CD4-positive, CD25-positive, alpha-beta regulatory T cell (primary cell): ENCODE measurements at regions not wholly inside any gene's neighbourhood (a gene's known extent, or its start where the extent isn't known, plus 50 kb on each side); places are given as distances from the start of the nearest gene placed in this dataset.
A peak's percentile ranks its signal among the peaks of the same experiment; 100 is the strongest.

Experiments used
- ATAC-seq, 2 donors: fragments of 150-1000 bp; cut with Tn5 transposase; one replicate each; pipeline ENCODE4 v1.10.0; 2021; ENCODE audit warnings: low read depth in 2 of 2, moderate number of reproducible peaks in 2 of 2, moderate library complexity in 1 of 2
- DNase-seq, 3 donors: peaks; one replicate each; pipeline versions ENCODE4 v3.0.0 to v3.0.0-alpha.2; 2012 to 2022; ENCODE audit warnings: mixed read lengths in 1 of 3
- H3K27ac ChIP-seq: one replicate; pipeline ENCODE4 v1.7.0; 2013; ENCODE audit warnings: mild to moderate bottlenecking, low read length; ENCODE audit not compliant: insufficient read depth, poor library complexity, severe bottlenecking
- H3K27me3 ChIP-seq: one replicate; pipeline ENCODE4 v1.7.0; 2013; ENCODE audit warnings: low read length; ENCODE audit not compliant: control insufficient read depth, insufficient read depth
- H3K36me3 ChIP-seq: one replicate; pipeline ENCODE4 v1.7.0; 2013; ENCODE audit warnings: mild to moderate bottlenecking, low read length, moderate library complexity; ENCODE audit not compliant: control insufficient read depth, insufficient read depth
- H3K4me1 ChIP-seq: 2 replicates; pipeline ENCODE4 v1.7.0; 2013; ENCODE audit warnings: mild to moderate bottlenecking, low read length; ENCODE audit not compliant: insufficient read depth, control insufficient read depth, poor library complexity, severe bottlenecking
- H3K4me3 ChIP-seq: one replicate; pipeline ENCODE4 v1.7.0; 2013; ENCODE audit warnings: low read depth, mild to moderate bottlenecking, low read length, moderate library complexity
- H3K9me3 ChIP-seq, 2 experiments: 1 replicate in 1 of 2; 2 replicates in 1 of 2; pipeline ENCODE4 v1.7.0; 2013; ENCODE audit warnings: low read length in 2 of 2, mild to moderate bottlenecking in 1 of 2, moderate library complexity in 1 of 2; ENCODE audit not compliant: control insufficient read depth in 2 of 2
- H3K27ac Mint-ChIP-seq, 3 donors: one replicate each; pipeline ENCODE4 v1.8.0; 2020 to 2022; ENCODE audit warnings: mild to moderate bottlenecking in 3 of 3, mixed read lengths in 3 of 3, moderate library complexity in 2 of 3
- H3K27me3 Mint-ChIP-seq: one replicate; pipeline ENCODE4 v1.8.0; 2022; ENCODE audit warnings: mild to moderate bottlenecking, mixed read lengths
- H3K36me3 Mint-ChIP-seq: one replicate; pipeline ENCODE4 v1.8.0; 2020; ENCODE audit warnings: mixed read lengths
- H3K4me1 Mint-ChIP-seq, 4 donors: one replicate each; pipeline ENCODE4 v1.8.0; 2020 to 2022; ENCODE audit warnings: mixed read lengths in 4 of 4, mild to moderate bottlenecking in 1 of 4
- H3K4me3 Mint-ChIP-seq, 4 donors: one replicate each; pipeline ENCODE4 v1.8.0; 2020 to 2022; ENCODE audit warnings: mild to moderate bottlenecking in 4 of 4, mixed read lengths in 4 of 4, moderate library complexity in 3 of 4
- H3K9me3 Mint-ChIP-seq, 7 donors: one replicate each; pipeline ENCODE4 v1.8.0; 2020 to 2022; ENCODE audit warnings: mixed read lengths in 7 of 7, mild to moderate bottlenecking in 3 of 7, moderate library complexity in 2 of 7

- H3K4me3 ChIP-seq: no peak overlapping the region
- H3K36me3 ChIP-seq: no peaks in the 10 kb centered on the region
- Mint-ChIP-seq H3K36me3 (no peaks in the 10 kb centered on the region), H3K9me3 (peaks cover 0 to 6% (median 0%) of the 10 kb centered on the region in 7 donors), H3K27ac (no peak overlapping the region), H3K4me3 (no peak overlapping the region), H3K4me1 (no peaks in the 10 kb centered on the region), H3K27me3 (no peaks in the 10 kb centered on the region)
- DNase-seq (no peak), ATAC-seq (no peak)
- no peak overlapping the region for H3K27ac ChIP-seq
- no peaks in the 10 kb centered on the region for H3K9me3 ChIP-seq
- no peaks in the 10 kb centered on the region for H3K4me1 ChIP-seq
- H3K27me3 ChIP-seq: no peaks in the 10 kb centered on the region
Measured at GRCh38 chr11:71201936-71202597, 50.3 kb downstream of the SHANK2 start.

GRCh38 chr11:71201231-71201630 lies 51.1 kb downstream of the SHANK2 start:
- Mint-ChIP-seq H3K4me3 (no peak overlapping the region), H3K9me3 (peaks cover 0 to 4% (median 0%) of the 10 kb centered on the region in 7 donors), H3K27ac (no peak overlapping the region), H3K36me3 (no peaks in the 10 kb centered on the region), H3K4me1 (no peaks in the 10 kb centered on the region), H3K27me3 (no peaks in the 10 kb centered on the region)
- Histone ChIP-seq H3K27ac (no peak overlapping the region), H3K36me3 (no peaks in the 10 kb centered on the region), H3K4me1 (no peaks in the 10 kb centered on the region), H3K4me3 (no peak overlapping the region), H3K27me3 (no peaks in the 10 kb centered on the region), H3K9me3 (no peaks in the 10 kb centered on the region)
- ATAC-seq (no peak), DNase-seq (no peak)

- H3K27ac ChIP-seq: no peak overlapping the region
- H3K9me3 Mint-ChIP-seq: peaks cover 0 to 4% (median 0%) of the 10 kb centered on the region in 7 donors
- no peak overlapping the region for H3K27ac Mint-ChIP-seq
- no peak overlapping the region for H3K4me3 Mint-ChIP-seq
- H3K4me3 ChIP-seq: no peak overlapping the region
- no peaks in the 10 kb centered on the region for H3K36me3 Mint-ChIP-seq
- DNase-seq: no peak
- H3K4me1 Mint-ChIP-seq: no peaks in the 10 kb centered on the region
- ATAC-seq: no peak
- H3K36me3 ChIP-seq: no peaks in the 10 kb centered on the region
- no peaks in the 10 kb centered on the region for H3K27me3 ChIP-seq
- H3K4me1 ChIP-seq: no peaks in the 10 kb centered on the region
- no peaks in the 10 kb centered on the region for H3K27me3 Mint-ChIP-seq
- H3K9me3 ChIP-seq: no peaks in the 10 kb centered on the region
Measured at GRCh38 chr11:71200761-71201160, 51.6 kb downstream of the SHANK2 start.

GRCh38 chr11:71200172-71200716 lies 52.1 kb downstream of the SHANK2 start:
- Mint-ChIP-seq H3K27me3 (no peaks in the 10 kb centered on the region), H3K27ac (no peak overlapping the region), H3K9me3 (peaks cover 0 to 2% (median 0%) of the 10 kb centered on the region in 7 donors), H3K36me3 (no peaks in the 10 kb centered on the region), H3K4me1 (no peaks in the 10 kb centered on the region), H3K4me3 (no peak overlapping the region)
- no peaks in the 10 kb centered on the region for H3K27me3 ChIP-seq
- ATAC-seq (no peak), DNase-seq (no peak)
- H3K9me3 ChIP-seq: no peaks in the 10 kb centered on the region
- H3K36me3 ChIP-seq: no peaks in the 10 kb centered on the region
- H3K4me1 ChIP-seq: no peaks in the 10 kb centered on the region
- no peak overlapping the region for H3K4me3 ChIP-seq
- H3K27ac ChIP-seq: no peak overlapping the region

- H3K27ac ChIP-seq: no peak overlapping the region
- H3K9me3 Mint-ChIP-seq: peaks cover 0 to 2% (median 0%) of the 10 kb centered on the region in 7 donors
- no peak overlapping the region for H3K4me3 ChIP-seq
- H3K36me3 ChIP-seq: no peaks in the 10 kb centered on the region
- ATAC-seq (peak in 1 of 2 donors; percentile 7), DNase-seq (no peak)
- no peaks in the 10 kb centered on the region for H3K4me1 ChIP-seq
- H3K27me3 ChIP-seq: no peaks in the 10 kb centered on the region
- H3K4me3 Mint-ChIP-seq: no peak overlapping the region
- no peak overlapping the region for H3K27ac Mint-ChIP-seq
- H3K27me3 Mint-ChIP-seq: peaks cover 4% of the 10 kb centered on the region
- no peaks in the 10 kb centered on the region for H3K4me1 Mint-ChIP-seq
- no peaks in the 10 kb centered on the region for H3K9me3 ChIP-seq
- H3K36me3 Mint-ChIP-seq: no peaks in the 10 kb centered on the region
Measured at GRCh38 chr11:71199226-71199820, 53.1 kb downstream of the SHANK2 start.

- Histone ChIP-seq H3K4me3 (no peak overlapping the region), H3K9me3 (no peaks in the 10 kb centered on the region), H3K36me3 (no peaks in the 10 kb centered on the region), H3K4me1 (no peaks in the 10 kb centered on the region), H3K27me3 (no peaks in the 10 kb centered on the region), H3K27ac (no peak overlapping the region)
- no peak for DNase-seq
- Mint-ChIP-seq H3K4me3 (no peak overlapping the region), H3K27me3 (peaks cover 5% of the 10 kb centered on the region), H3K9me3 (peaks cover 0 to 2% (median 0%) of the 10 kb centered on the region in 7 donors), H3K27ac (no peak overlapping the region), H3K36me3 (no peaks in the 10 kb centered on the region), H3K4me1 (no peaks in the 10 kb centered on the region)
- ATAC-seq: no peak
Measured at GRCh38 chr11:71198823-71199165, 53.6 kb downstream of the SHANK2 start.

GRCh38 chr11:71198141-71198822 lies 54.1 kb downstream of the SHANK2 start:
- Mint-ChIP-seq H3K4me1 (no peaks in the 10 kb centered on the region), H3K4me3 (no peak overlapping the region), H3K27me3 (peaks cover 5% of the 10 kb centered on the region), H3K36me3 (no peaks in the 10 kb centered on the region), H3K27ac (peak overlapping the region in 1 of 3 donors; percentile 49), H3K9me3 (peaks cover 0 to 2% (median 0%) of the 10 kb centered on the region in 7 donors)
- DNase-seq (no peak), ATAC-seq (no peak)
- Histone ChIP-seq H3K9me3 (no peaks in the 10 kb centered on the region), H3K27ac (no peak overlapping the region), H3K4me3 (no peak overlapping the region), H3K27me3 (no peaks in the 10 kb centered on the region), H3K4me1 (no peaks in the 10 kb centered on the region), H3K36me3 (no peaks in the 10 kb centered on the region)
